Tongue (tissue), 1 donor: ENCODE measurements at regions not wholly inside any gene's neighbourhood (a gene's known extent, or its start where the extent isn't known, plus 50 kb on each side); places are given as distances from the start of the nearest gene placed in this dataset.
A peak's percentile ranks its signal among the peaks of the same experiment; 100 is the strongest.

Source experiments
- DNase-seq: peaks from one replicate; pipeline ENCODE4 v3.0.0-alpha.2; 2015

DNA sequence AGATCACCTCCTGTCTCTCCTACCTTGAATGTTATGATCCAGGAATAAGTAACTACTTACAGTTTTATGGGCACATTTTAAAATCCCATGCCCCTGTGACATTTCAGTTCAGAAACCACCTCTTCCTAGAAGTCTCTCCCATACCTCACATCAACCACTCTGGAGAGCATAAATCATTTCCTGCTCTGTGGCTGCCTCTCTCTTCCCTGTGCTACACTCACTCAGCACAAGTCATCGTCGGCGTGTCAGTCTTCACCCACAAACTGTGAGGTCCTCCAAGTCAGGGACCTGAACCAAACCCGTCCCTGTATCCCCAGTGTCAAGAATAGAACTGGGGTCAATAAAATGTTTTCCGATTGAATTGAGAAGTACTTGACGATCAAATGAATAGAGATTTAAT is 863.3 kb downstream of the BCL11B start:
- no peak for DNase-seq

DNA sequence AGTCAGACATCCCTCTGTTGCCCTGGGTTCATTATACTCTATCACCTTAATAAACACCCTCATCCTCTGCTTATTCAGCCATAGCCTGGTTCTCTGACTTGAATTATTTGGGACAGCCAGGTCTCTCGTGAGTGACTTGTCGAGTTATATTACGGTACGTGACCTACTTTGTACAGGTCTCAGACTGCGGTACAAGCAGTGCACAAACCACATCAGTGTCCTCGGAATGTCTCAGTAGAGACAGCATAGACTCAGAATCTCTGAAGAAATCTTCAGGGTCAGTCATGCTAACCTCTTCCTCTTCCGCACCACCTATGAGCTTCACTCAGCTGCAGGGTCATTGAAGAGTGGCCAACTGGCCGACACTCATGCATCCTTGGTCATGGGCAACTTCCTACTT is 860.8 kb downstream of the BCL11B start:
- no peak for DNase-seq

DNA sequence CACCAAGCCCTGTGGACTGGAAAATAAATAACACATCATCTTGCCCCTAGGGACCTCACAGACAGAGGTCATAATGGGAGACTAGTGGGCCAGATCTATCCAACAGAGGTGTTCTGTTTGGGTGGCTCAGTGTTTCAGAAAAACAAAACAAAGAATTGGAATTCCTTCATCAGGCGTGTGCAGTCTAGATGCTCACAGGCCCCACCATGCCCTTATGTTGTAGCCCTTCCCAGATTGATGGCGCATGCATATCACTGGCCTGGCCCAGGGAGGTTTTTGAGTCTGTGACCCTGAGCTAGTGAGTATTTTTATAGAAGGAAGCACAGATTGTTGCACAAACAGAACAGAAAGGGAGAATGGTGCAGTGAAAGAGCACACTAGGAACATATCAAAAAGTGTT is 859.6 kb downstream of the BCL11B start:
- no peak for DNase-seq

DNA sequence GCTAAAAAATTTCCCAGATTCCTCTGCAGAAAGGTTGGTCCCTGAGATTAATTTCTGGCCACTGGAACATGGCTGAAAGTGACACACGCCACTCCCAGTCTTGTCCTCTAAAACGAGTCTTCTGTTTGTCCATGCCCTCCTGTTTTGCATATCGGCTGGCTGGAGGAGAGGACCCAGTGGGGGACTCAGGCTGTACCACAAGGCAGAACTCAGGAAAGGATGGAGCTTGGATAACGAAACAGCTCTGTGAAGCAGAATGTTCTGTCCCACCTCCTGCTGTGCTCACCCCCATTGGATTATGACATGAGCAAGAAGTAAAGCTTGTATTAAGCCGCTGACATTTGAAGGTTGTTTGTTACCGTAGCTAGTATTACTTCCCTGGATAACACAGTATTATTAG is 856.2 kb downstream of the BCL11B start:
- DNase-seq: no peak

DNA sequence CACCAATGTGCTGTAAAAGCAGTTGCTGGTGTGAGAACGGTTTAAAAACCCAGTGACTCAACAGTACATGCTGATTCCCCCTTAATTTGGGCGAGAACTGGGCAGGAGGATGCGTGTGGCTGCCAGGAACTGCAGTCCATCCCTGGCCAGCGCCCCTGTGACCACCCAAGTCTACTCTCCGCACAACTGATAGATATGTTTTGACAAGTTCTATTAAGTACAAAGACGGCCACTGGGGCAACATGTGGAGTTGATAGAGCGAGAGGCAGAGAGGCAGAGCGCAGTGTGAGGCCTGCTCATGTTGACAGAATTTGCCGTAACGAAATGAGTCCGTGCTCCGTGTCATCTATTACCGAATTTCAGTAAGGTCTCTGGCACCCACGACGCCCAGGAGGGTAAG is 855.0 kb downstream of the BCL11B start:
- DNase-seq: no peak

DNA sequence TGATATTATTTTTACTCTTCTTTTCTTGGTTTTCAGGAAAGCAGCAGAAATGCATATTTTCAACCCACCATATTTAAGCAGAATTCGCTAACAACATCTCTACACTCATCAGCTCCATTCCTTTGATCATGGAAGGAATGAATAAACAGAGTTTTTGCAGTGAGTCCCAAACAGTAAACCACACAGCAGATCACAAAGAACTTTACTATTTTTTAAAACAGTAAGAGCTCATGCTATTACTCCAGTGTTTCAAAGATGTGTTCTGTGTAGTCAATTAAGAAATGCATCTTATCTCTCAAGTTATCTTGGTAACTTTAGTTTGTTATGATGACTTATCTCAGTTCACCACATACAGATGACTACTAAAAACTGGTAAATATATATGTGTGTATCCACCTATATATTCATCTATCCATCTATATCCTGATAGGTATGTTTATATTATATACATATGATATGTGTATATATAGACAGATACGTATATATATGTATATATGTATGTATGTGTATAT is 843.5 kb downstream of the BCL11B start:
- no peak for DNase-seq

DNA sequence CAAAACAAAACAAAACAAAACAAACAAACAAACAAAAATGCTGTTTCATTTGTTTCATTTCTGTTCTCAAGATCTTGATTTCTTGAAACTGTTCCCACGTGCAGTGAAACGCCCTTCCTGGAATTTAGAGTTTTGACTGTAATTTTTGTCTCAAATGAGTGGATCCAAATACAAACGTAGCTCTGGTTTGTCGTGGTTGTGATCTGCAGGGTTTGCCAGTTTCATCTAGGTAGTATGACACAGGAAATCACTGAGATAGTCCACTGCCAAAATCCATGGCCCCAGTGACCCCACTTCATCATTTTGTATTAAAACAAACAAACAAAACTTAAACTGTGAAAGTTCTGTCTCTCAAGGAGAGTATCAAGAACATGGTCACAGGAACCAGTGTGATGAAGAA is 838.6 kb downstream of the BCL11B start:
- DNase-seq: no peak

DNA sequence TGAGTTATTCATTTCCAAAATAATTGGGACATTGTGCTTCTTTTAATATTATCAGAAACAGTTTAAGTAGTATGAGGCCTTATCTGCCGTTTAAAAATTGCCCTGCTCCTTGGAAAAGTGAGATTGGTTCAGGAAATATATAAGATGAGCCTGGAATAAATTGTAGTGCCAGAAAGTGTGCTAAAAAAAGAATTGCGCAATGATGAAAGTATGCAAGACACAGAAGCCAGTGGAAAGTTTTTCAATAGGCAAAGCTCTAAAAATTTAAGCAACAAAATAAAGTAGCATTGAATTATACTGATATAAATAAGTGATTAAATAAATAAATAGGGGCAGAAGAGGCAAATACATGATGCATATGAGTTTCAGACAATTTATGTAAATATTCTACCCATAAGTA is 834.9 kb downstream of the BCL11B start:
- DNase-seq: no peak

DNA sequence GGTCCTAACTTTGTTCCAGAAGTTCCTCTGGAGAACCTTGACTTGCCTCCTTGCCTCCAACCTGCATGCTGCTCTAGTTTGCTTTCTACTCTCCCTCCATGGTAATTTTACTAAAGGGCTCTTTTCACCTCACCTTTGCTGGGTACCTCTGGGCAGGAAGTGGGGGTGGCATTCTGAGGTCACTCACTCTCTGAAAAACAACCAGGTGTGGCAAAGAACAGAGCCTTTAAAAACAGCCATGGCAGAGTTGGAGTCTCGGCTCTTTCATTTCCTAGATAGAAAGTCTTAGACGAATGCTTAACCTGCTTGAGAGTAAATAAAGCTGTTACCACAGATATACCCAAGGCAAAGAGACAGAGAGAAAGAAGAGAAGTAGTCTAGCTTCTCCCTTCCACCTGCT is 827.9 kb downstream of the BCL11B start:
- DNase-seq: no peak

DNA sequence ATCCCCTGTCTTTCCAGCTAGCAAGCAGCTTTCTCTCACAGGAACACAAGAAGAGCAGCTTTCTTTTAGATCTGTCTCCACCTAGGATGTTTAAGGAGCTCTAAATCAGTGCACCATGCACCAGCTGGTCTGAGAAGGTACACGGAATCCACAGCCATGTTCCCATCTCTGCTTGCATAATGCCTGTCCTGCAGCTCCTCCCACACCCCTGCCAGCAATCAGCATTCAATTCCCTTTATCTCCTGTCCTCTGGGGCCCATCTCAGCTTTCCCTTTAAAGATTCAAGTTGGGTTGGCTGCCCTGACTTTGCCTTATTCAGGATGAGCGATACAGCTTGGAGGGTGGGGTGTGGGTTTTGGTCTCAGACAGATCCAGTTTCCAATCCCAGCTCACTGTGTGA is 826.3 kb downstream of the BCL11B start:
- no peak for DNase-seq

DNA sequence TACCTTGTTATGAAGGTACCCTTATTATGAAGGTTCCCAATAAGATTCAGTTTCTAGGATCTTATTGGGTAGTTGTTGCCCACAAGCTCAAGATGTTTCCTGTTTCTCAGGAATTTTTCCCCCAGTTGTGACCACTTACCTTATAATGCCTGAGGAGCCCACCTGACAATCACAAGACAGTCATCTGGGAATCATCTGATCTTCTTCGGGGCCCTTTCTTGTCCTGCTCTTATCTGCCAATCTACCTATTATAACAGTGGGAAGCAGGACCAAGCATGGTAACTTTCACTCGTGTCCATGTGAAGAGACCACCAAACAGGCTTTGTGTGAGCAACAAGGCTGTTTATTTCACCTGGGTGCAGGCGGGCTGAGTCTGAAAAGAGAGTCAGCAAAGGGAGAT is 825.5 kb downstream of the BCL11B start:
- DNase-seq: no peak

DNA sequence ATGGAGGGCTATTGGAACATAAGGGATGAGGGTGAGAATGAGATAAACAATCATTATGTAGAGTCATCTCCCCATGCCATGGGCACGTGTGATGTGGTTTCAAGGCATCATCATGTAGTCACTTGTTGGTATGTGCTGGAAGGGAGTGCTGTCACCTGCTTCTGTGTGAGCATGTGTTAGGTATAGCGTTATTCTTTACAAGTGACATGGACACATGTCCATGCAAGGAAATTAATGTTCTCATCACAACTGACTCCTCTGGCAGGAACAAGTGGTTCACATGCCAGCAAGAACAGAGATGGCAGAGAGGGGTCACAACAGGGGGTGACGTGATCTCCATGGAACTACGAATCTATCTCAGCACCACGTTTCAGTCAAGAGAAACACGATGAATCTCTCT is 815.8 kb downstream of the BCL11B start:
- peak; percentile 53 for DNase-seq

DNA sequence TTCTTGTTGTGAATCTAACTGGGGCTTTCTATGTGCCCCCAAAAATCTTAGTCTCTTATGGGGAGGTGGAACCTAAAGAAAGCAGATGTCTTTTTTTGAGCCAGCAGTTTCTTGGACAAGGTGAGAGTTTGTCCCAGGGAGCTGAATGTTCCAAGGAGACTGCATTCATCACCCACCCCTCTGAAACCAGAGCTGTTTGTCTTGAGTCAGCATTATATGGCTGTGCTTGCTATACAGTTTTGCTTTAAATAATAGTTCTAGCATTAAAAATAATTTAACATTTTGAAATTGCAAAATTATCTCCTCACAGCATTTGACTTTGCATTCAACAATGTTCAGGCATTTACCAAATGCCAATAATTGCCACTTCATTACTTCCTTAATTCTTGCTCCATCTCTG is 813.3 kb downstream of the BCL11B start:
- no peak for DNase-seq

DNA sequence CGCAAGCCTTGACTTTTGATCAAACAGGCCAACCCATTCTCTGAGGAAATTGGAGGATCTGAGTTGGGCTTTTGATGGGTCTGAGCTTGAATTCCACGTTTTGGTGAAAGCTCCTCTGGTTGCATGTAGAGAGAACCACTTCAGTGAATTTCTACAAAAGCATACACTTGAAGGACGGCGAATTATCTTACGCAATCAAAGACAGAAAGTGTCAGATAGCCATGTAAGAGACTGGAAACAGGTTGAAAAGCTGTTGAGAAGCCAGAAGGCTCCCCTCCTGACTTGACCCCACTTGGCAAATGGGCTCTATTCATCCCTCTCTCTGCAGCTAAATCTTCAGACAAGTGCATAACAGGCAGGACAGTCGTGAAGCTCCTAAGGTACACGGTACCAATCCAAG is 809.1 kb downstream of the BCL11B start:
- DNase-seq: no peak

DNA sequence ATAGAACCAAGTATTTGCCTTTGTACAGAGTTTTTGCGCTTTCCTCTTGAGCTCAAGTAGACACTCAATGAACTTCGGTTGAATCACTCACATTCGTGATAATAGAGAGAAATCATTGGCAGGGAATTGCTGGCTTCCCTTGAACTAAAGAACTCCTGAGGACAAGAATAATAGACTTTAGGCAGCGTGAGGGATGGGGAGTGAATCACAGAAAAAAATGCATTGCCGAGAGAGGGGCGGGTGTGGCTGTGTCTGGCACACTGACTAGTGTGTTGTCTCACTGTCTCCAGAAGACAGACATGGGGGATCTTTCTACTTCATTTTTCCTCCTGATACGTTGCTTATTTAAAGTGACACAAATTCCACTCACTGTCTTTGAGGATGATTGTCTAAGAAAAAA is 805.2 kb downstream of the BCL11B start:
- peak; percentile 6 for DNase-seq

DNA sequence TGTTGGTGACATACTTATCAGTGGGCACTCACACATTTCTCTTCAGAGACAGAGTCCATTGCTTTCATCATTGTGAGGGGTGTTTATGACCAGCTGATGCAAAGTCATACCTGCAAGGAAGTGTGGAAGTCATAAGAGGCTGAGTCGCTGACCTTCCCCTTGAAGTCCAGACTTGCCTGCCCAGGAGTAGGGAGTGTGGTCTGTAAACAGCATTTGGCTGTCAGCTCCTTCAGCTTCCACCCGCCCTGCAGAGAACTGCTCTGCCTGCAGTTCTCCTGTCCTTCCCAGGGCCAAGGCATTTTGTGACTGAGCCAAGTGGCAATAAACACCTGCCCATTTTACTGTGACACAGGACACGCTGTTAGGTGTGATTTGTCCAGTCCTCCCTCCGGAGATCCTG is 801.3 kb downstream of the BCL11B start:
- no peak for DNase-seq

DNA sequence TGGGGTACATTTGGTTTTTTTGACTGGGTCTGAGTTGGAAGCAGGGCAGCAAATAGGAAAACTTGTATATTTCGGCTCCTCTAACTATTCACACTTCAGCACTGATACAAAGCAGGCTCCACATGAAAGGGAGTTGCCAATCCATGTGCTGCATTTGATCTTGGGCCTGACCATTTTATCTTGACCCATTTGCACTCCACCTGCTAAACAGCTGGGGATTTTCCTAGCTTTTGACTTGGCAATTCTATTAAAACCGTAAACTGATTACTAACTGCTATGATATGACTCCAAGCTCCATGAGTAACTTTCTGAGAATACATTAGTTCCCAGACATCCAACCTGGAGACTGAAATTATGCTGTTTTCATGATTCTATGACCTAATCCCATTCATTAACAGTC is 797.1 kb downstream of the BCL11B start:
- no peak for DNase-seq

DNA sequence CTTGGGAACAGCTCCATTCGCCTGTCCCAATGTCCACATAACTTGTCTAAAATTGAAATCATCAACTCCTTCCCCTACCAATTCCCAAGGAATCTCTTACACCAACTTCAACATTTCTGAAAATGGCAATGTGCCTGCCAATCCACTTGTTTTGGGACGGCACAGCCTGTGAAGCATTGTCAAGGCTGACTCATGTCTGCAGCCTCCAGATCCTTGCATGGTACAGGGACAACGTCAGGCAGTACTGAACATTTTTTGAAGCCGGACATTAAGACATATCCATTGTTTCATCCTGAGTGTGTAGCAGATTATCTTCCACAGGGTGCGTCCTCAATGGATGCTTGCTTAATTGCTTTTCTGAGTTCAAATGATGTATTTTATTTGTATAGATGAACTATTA is 794.1 kb downstream of the BCL11B start:
- DNase-seq: no peak

DNA sequence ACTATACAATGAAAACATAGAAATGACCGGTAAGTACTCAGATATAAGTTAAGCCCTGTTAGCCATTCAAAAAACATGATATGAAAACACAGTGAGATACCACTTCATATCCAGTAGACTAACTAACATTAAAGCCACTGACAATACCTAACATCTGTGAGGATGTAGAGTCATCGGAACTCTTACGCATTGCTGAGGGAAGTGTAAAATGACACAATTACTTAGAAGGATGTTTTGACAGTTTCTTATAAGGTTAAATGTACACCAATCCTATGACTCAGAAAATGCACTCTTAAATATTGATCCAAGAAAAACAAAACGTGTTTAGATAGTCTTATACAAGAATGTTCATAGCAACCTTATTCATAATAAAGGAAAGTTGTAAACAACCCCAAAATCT is 782.9 kb downstream of the BCL11B start:
- DNase-seq: no peak

DNA sequence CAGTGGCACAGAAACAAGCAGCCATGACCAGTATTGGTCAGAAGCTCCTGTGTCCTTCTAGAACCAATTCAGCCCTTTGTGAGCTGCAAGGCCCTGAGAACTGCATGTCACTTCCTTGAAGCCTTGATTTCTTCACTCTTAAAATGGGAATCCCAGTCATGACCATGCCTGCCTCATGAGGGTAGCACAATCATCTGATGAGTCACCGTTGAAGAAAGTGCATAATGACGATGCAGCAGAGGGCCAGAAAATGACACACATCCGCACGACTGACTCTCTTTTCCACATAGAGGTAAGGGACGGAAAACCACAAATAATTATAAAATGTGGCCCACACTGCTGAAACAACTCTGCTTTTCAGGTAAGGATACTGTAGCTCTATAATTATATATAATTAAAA is 777.4 kb downstream of the BCL11B start:
- DNase-seq: no peak

DNA sequence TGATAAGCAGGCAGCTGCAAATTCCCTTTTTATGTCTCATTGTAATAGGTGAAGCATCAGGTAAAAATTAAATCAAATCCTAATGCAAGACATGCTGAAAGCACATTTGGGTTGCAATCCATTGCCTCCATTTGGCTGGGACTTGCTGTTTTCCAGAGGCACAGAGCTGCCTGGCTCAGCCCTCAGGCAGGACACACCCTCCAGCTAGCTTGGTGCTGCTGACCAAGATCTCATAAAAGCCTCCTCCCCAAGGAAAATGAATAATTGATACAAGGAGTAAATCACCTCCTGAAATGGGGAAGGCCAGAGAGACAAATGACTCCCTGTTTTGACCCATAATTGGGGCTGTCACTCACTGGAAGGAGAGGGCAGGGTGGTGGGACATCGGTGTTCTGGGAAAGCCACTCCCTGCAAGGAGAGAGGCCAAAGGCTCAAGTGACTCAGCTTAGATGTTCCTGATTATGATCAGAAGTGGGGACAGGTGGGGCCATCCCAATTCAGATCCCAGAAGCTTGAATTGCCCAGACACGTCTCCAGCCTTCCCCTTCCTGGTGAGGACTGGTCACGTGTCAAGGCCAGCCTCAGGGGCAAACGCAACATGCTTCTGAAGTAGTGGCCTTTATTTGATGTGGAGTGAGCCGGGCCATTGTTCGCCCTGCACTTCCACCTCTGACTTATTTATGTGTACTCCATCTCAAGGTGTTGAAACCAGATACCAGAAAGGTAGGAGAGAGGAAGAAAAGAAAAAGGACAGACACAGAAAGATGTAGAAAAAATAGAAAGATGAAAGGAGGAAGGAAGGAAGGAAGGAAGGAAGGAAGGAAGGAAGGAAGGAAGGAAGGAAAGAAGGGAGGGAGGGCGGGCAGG is 773.7 kb downstream of the BCL11B start:
- DNase-seq: no peak

DNA sequence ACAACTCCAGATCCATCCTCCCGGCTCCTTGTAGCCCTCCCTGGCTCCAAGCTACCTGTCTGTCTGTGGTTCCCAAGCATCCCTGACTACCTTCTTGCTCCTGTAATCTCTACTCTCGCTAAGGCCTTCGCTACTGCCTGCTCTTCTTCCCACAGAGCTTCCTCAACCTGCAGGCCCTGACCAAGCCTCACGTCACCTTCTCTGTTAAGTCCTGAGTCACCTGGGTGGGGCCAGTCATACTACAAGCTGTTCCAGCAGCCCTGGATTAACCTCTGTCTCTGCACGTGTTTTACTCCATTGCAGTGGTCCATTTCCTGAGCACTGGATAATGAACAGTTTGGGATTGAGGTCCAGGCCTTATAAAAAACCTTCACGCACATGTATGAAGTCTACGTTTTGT is 770.7 kb downstream of the BCL11B start:
- DNase-seq: no peak

DNA sequence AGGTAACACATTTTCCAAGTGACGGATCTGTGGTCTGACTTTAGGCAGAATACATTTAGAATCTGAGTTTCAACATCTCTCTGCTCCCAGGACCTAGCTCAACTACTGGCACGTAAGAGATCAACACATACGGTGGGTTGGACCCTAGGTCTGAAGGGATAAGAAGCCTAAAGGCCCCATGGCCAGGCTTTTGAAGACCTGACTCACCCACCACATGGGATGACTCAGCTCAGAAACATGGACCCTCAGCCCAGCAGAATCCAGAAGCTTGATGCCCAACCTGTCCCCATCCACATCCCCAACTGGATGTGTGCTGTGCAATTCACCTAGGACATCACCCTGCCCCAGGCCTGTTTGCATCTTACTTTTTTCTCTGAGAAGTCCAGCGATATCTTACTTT is 770.2 kb downstream of the BCL11B start:
- no peak for DNase-seq

DNA sequence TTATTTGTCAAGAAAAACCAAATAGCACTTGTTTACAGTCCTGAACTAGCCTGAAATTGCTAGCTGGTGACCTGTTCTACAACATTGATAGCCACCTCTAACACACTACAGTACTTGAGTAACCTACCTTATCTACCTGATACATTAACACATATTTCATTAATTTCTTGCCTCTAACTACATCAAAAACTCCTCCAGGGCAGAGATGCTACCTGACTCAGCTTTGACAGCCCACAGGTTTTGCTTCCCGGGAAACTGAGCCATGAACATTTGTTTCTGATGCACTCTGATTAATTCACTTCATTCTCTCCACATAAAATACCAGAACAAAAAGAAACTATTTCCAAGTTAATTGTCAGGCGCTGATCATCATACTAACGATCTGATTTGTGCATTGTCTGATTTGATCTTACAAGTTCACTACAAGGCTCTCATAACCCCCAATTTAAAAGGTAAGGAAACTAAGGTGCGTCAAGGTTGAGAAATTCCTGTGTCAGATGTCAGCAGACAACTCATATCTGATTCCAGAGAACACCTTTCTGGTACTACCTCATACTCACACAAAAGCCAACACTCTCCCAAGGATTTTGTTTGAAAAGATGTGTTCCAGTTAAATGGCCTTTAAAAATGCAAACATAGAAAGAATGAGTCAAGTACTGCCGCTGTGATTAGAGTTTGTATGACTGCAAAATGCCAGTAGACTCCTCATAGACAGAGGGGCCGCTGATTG is 768.7 kb downstream of the BCL11B start:
- DNase-seq: no peak
